ENCODE measurements at regions not wholly inside any gene's neighbourhood (a gene's known extent, or its start where the extent isn't known, plus 50 kb on each side); places are given as distances from the start of the nearest gene placed in this dataset.

DNA sequence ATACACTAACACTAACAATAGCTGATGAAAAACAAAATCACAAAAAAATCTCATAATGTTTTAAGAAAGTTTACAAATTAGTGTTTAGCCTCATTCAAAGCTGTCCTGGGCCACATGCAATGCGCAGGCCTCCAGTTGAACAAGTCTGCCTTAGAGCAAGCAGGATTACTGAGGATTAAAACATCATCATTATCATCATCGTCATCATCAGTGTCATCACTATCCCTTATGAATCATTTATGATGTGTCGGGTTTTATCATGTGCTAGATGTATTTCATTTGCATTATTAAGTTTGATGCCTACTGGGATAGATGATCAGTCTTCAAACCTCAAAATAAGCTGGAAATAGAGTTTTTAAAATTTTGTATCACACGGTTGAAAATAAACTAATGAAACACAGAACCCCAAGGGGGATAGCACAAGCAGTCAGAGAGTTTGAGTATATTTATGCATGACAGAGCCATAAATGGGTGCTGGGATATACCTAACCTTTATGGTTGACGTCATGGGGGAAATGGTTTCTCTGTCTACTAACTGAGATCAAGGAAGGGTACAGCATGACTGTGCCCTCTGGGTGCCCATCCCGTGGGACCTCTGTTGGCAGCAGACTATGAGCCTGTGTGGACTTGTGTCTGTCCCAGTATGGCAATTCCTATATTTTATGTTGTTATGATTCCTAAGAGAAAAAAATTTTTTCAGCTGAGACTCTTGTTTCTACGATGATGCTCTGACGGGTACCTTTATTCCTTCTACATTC lies 150.3 kb upstream of the ADRA1B start:
- DNase-seq: no peak

DNA sequence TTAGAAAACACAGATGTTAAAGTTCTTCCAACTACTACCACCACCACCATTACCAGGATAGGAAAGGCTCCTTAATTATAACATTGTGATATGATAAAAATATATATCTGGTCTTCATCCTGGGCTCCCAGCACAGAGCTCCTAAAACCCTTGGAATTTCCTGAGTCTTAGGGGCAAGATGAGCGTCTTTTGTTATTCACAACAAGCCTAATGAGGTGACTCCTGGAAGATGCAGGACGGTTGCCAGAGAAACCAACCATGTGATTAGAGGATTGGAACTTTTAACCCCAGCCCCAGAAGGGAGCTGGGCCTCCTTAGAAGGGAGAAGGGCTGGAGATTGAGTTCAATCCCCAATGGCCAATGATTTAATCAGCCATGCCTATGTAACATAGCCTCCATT lies 148.0 kb upstream of the ADRA1B start:
- DNase-seq: no peak

DNA sequence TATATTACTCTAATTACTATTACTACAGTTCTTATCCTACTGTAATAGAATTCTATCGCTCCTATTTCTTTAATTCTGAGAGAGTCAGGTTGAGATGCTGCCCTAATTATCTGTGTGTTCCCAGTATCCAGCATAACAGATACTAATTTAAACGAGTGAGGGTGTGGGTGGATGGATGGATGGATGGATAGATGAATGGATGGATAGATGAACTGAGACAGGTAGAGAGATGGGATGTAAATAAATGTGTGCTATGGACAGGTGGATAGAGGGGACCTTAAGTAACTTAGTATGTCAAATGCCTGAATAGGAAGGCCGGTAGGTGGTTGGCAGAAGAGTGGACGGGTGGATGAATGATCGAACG lies 143.6 kb upstream of the ADRA1B start:
- no peak for DNase-seq

DNA sequence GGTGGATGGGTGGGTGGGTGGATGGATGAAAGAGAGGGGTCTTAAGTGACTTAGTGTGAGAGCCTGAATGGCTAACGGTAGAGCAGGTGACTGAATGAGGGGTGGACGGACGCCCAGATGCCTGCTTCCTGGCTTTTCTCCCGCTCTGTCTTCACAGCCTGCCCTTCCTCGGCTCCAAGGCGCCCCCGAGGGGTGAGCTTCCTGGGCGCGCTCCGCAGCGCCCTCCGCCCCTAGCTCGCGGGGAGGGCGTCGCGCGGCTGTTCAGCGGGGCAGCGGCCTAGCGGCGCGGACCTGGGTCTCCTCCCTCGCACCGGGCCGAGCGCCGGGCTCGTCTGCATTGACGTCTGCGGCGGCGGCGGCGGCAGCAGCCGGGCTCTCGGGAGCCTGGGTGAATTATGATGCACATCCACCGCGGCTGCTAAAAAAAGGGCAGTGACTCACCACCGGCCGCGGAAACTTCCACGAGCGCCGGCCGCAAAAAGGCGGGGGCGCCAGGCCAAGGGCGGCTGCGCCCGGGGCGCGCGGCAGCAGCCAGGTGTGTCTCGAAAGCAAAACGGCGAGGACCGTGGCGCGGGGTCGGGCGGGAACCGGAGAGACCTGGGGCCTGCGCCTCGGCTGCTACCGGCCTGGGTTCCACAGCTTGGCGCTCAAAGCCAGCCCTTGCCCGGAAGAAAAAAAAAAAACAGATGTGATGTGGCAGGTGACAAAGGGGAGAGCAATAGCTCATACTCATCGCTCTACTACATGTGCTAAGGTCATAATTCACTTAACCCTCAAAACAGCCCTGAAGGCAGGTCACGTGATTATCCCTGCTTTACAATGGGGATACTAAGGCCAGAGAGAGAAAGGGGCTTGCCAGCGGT lies 143.0 kb upstream of the ADRA1B start:
- DNase-seq: no peak

DNA sequence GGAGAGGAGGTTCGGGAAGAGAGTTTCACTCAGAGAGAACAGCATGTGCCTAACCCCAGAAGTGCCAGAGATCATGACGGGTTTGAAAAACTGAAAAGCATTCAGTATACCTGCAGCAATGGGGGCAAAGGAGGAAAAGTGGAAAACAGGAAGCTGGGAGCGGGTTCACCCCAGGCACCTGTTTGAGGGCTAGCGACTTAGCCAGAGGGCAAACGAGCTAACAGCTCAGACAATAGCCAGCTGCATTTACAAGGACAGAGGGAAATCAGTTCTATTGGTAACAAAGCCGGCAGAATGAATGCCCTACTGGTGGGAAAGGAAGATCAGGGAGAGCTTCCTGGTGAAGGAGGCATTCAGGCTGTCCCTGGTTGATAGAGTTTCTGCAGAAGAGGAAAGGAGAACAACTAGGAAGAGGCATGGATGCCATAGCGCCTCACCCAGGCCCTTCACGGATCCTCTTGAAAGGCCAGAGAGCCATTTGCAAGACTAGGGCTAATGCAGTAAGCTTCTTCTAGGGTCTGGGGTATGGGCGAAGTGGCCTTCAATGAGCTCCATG lies 141.7 kb upstream of the ADRA1B start:
- no peak for DNase-seq

DNA sequence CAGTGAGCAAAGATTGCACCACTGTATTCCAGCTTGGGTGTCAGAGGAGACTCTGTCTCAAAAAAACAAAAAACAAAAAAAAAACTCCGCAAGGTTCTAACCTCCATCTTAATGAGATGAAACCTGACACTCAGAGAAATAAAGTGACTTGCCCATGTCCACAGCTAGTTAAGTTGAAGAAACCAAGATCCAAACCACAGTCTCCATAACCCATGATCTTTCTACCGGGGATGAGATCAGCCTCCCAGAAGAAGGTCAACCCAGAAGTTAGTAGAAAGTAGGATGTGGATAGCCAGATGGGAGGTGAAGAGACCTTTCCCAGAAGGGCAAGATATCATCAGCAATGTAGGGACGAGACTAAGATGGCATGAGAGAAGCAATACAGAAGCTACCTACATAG lies 140.4 kb upstream of the ADRA1B start:
- DNase-seq: no peak

DNA sequence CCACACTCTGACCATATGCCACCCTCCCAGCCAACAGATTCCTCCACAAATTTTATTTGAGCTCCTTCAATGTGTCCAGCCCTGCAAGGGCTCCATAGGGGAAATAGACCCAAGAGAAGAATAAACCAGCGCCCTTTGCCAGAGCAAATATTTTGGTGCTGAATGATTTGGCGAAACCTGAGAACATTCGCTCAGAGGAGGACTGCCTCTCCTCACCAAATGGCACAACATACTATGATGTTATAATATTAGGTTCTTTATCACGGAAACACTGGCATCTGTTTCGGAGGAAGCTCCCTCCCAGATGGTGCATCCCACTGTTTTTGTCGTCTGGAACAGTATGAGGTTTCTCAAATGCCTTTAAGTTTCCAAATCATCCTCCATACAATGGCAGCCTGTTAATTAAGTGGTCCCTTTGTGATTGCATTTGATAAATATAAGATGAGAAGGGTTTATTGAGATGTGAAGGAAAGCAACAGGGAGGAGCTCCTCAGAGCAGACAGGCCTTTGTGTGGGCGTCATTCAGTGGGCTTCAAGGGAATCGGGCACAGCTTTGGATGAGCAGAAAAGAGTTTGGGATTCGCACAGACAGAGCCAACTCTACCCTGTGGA lies 139.1 kb upstream of the ADRA1B start:
- DNase-seq: no peak

DNA sequence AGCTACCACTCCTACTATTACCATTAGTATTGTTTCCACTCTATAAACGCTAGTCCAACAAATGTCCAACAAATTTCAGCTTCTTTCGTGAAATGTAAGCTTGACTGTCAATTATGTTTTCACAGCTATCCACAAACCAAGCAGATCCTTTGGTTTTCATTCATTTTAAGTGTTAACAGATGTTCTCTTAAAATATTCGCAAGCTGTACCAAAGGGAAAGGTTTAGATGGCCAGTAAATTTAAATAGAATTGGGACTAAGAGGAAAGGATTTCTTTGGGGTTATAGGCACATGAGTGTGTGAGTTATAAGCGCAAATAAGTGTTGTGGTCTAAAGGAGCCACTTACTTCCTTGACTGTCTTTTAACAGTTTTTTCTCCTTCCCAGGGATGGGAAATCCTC lies 136.8 kb upstream of the ADRA1B start:
- no peak for DNase-seq

DNA sequence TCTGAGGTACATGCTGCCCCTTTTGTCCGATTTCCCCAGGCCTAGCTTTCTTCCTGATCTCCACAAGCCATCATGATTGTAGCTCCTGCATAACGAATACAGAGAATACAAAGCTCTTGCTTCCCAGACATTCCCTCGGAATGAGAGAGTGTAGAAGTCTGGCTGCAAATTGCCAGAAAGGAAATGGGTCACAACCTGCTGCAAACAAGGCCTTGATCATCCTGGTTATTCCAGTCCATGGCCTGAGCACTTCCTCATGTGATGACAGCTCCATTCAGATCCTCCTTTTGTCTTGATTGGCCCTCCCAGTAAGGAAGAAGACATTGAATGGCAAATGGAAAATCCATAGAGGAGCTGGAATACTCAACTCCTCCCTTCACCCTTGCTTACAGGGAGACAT lies 136.0 kb upstream of the ADRA1B start:
- DNase-seq: no peak

DNA sequence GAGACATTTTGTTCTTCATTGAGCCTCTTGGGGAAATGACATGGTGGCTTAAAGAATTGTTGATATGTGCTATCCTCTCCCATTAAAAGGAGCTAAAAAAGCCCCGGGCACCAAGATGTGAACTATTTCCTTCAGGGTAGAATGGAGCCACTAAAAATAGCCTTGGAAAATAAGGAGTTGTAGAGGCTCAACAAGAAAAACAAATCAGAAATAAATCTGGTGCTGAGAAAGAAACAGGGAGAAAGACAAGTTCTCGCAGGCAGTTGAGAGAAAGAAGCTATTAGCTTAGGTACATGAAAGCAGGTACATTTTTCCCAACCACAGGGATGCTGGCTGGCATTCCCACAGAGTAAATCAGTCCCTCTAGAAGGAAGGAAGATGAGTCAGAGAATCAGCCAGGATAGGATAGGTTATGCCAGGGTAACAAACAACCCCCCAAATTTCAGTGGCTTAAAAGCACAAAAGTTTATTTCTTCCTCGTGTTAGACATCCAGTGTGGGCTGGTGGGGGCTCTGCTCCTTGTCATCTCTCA lies 134.6 kb upstream of the ADRA1B start:
- no peak for DNase-seq

DNA sequence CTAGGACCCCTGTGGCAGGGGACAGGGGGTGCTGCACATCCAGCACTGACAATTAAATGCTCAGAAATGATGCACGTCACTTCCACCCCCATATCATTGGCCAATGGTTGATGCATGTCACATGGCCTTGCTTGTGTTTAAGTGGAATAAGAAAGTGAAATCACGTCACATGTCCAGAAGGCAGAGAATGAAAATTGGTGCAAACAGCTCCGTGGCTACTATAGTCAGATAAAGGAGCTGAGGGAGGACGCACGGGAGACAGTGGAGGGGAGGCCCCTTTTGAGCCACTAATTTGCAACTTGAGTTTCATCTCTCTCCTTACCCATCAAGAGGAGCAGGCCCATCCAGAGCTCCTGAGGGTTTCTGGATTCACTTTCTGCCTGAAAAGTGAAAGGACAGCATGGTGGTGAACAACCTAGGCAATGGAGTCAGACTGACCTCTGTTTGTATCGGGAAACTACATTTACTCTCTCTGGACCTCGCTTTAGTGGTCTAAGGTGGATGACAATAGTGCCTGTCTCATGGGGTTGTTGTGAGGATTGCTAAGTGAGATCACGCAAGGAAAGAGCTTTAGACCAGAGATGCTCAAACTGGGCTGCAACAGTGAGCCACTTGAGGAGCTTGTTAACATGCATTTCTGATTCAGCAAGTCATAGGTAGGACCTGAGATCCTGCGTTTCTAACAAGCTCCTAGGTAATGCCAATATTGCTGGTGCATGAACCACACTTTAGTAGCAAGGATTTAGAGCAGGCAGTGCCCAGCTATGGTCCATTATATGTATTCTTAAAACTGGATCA lies 133.9 kb upstream of the ADRA1B start:
- no peak for DNase-seq

DNA sequence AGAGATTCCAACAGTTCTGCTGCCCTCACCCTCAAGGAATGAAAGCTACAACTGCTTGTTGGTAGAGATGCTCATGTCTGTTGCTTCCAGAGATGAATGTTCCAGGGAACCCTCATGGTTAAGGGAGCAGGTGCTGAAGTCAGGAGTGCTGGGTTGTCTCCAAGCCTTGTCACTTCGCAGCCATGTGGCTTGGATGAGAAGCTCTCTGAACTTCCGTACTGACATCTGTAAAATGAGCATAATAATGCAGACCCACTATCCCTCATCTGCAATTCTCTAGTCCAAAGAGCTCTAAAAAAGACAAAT lies 133.3 kb upstream of the ADRA1B start:
- DNase-seq: no peak

DNA sequence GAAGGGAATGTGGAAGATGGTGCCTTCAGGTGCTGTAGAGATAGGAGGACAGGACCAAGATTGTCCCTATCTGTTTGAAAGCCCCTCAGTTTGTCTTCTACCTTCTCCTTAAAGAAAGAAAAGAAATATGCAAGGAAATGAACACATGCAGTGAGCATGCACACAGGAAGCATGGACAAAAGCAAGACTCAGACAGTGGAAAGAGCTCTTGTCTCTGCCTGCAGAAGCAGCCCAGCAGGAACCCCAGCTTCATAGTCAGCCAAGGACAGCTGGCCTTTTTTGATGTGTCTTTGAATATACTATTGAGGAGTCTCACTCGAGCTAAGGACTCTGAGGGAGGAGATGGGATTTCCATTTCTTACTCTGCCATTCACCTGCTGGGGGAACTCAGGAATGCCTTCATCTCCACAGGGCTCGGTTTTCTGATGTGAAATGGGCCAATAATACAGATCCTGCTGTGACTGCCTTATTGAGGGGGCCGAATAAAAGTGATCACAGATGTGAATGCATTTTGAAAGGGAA lies 132.5 kb upstream of the ADRA1B start:
- no peak for DNase-seq

DNA sequence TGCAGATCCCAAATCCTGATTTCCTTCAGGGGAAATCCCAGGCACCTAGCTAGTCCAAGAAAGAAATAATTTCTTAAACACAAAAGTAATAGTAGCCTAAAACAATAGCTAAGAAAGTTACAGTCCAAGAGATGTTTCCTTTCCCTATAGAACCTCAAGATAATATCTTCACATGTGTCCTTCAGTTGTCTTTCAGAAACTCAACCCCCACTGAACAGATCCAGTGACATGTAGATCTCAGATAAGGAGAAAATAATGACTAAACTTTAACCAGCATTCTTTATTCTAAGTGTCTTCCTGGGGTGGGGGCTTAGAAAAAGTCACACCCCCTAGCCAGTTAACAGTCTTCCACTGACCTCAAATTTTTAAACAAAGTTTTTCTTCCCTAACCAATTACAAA lies 131.3 kb upstream of the ADRA1B start:
- DNase-seq: no peak

DNA sequence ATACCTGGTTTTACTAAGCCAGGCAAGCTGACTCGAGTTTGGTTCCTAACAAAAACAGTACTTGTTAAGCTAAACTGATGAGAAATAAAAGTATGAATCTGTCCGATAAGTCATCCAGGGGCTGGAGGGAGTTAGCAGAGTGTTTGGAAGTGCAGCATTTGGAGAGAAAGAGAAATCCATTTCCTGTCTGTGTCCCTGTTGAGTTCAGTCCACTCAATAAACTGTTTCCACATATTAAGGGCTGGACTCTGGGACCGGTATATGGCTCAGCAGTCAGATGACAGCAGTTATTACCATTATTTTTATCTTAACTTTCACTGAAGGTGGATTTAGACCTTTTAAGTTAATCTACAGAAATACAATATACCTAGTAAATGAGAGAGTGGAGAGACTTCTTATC lies 130.6 kb upstream of the ADRA1B start:
- no peak for DNase-seq

DNA sequence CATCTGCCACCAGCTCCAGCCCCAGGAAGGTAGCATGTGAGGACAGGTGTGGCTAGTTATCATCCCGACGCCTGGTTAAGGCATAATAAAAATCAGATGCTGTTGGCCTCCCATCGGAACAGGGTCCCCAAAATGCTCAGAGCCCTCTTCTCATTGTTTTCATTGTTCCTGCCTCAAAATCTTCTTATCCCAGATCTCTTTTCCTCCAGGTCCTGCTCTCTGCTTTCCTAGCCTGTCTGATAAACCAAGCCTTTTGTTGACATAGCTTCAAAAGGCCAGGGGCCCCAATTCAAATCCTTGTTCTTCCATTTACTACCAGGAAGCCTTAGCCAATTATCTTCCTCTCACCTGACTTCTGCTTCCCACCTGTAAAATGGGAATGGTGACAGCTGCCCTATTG lies 130.1 kb upstream of the ADRA1B start:
- no peak for DNase-seq

DNA sequence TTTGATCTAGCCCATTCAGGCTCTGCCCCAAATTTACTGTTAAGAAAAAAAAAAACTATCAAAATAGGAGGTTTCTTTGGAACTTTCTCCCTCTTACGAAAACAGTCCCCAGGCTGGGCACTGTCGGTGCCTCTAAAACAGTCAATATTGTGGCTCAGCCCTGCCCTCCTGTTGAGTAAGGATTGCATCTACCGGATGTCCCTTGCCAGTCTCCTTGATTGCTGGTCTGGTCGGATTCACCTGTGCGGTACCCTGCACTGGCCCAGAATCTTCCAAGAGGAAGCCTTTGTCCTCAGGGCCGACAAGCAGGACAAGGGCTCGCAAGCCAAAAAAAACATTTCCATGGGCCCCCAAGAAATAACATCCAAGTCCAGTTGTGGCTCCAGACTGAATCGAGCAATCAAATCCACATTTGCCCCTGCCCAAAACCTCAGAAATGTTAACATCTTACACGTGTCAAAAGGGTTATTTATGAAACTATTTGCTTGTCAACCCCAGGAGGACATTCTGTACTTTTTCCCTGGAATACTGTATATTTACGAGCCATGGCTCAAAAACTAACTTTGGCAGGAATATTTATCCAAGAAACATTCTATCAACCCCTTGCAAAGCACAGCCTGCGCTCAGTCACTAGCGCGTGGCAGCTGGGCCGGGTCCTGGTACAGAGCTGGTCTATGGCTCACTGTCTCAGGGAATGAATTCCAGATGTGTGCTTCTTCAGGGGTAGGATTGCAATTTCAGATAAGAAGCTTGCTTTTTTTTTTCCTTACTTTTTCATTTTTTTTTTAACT lies 129.2 kb upstream of the ADRA1B start:
- no peak for DNase-seq

DNA sequence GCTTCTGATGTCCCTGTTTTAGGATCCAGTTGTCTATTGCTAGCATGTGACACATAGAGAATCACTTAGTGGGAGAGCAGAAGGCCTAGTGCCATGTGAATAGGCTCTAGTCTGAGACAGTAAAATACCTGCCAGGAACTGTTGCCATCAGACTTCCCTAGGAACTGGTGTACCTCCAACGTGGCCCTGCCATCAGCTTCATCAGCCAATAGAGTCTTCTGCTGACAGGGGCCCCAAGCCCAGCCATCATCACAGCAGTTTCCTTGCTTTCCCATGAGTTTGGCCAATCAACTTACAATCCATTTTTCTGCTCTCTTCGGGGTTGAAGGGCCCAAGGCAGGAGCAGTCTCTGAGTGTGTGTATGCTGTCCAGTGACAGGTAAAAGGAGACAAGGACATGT lies 128.4 kb upstream of the ADRA1B start:
- DNase-seq: no peak

DNA sequence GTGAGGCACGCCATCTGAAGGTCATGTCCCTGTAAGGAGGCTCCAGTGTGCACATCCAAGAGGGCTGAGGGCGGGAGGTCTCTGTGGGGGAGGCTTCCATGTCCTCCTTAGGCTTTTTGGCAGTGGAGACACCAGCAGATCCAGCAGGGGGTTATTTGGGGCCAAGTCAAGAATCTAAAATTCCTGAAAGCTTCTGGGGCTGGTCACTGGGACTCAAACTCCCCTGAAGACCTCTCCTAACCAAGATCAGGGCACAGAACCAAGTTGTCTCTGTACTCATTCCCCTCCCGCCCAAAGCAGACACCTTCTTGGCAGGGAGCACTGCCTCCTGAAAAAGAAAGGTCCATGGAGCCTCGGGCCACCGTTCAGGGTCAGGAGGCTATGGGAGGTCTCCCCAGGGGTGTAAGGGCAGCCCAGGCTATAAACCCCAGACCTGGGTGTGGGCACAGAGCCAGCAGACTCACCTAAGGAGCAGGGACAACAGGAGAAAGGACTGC lies 127.4 kb upstream of the ADRA1B start:
- DNase-seq: no peak

DNA sequence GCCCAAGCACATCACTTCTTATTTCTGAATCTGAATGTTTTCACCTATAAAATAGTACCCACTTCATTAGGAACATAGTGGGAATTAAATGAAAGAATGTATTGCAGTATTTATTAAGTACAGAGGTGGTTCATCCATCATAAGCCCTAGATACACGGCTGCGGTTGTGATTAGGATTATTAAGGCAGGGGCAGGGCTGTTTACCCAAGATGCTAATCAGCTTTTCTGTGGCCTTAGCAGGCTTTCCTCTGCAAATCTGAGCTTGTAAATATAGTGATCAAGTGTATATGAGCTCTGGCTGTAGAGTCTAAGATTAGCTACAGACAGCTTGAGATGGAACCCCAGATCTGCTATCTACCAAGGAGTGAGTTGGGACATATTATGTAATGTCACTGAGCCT lies 124.1 kb upstream of the ADRA1B start:
- DNase-seq: no peak

DNA sequence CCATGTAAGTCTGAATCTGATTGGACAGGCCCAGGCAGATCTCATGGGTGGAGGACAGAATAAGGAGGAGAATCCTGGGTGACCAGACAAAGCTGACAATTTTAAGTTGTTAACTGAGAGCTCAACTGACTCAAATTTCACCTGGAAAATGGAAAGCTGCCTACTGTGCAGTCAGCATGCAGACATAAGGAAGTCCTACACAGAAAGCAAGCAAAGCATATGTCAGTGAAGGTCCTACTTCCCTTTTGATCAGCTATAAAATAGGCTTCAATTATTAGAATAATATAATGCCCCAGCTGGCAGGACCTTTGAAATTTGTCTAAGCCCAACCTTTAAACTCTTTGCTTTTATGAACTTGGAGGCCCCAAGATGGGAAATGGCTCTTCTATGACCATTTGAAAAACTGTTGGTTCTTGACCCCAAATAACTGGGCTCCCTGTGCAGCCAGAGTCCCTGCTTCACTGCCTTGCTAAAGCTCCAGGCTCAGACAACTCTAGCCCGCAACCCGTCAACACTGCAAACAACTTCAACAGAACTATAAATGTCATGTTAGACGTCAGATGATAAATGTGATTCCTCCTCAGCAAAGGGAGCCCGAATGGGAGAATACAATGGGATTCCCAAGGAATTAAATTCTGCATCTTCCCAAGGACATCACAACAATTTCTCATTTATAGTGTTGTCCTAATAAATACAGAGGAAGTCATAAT lies 118.9 kb upstream of the ADRA1B start:
- DNase-seq: no peak
